Forelimb muscle (tissue), 1 donor: ENCODE measurements at regions not wholly inside any gene's neighbourhood (a gene's known extent, or its start where the extent isn't known, plus 50 kb on each side); places are given as distances from the start of the nearest gene placed in this dataset.

Experiments used
- DNase-seq: peaks from one replicate; pipeline ENCODE4 v3.0.0-alpha.2; 2013; ENCODE audit warnings: low read depth

GRCh38 chr22:22395245-22395644 is 113.3 kb downstream of the ZNF280B start:
- no peak for DNase-seq

GRCh38 chr22:22396741-22397291 is 111.7 kb downstream of the ZNF280B start:
- DNase-seq: no peak

- no peak for DNase-seq
Measured at GRCh38 chr22:22397292-22397870, 111.2 kb downstream of the ZNF280B start.

DNA sequence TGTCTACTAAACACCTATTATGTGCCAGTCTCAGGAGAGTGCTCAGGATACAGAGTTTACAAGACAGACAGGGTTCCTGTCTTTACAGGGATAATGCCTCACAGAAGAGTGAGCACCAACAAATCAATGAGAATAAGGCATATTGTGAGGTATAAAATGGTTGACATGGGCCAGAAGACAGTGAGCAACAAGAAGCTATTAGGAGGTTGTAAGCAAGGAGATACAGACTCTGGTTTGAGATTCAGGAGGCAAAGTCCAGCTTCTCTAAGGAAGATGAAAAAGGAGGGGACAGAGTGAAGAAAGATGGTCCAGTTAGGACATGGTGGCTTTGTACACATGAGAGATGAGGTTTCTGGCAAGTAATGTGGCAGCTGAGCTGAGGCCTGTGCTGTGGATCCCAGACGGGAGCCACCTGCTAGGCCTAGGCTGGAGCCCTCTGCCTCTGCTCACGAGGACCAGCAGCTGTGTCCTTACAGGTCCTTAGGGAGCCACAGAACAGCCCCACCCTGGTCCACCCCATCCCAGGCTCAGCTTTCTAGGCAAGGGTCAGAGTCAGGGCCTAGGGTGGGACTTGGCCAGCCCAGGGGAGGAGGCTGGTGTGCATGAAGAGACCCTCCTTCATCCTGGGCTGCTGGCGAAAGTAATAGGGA is 110.5 kb downstream of the ZNF280B start:
- DNase-seq: no peak

- DNase-seq: no peak
Measured at GRCh38 chr22:22398530-22399327, 109.8 kb downstream of the ZNF280B start.

DNA sequence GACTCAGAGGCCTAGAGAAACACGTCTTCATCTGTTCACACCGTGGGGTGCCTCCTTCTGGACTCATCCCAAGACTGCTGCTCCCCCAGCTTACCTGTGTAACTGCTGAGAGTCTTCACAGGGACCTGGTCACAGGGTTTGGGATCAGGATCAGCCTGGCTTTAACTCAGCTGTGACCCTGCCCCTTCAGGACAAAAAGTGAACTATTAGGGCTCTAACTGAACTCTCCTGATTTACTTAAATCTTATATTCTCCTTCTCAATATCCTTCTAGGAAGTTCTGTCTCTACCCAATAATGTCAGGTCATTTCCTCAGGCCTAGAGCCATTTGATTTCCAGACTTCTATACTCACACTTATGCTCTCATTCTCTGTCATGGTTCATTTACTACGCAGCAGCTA is 108.4 kb downstream of the ZNF280B start:
- DNase-seq: no peak

GRCh38 chr22:22400964-22401363 is 107.6 kb downstream of the ZNF280B start:
- DNase-seq: no peak

DNA sequence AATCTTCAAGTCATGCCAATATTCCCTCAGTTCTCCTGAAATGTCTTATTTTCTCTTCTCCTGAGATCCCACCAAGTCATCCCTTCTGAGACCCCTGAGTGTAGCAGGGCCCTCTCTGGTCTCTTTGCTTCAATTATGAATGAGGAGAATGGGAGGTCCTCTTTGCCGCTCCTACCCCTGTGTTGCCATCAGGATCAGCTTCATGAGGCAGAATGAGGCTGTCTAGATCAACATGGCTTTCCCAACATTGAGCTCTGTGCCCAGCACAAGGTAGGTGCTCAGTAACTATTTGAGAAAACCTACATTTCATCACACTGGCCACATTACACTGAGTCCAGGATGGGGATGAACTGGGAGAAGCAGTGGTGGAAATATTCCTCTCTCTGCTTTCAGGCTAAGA is 107.2 kb downstream of the ZNF280B start:
- DNase-seq: no peak

DNA sequence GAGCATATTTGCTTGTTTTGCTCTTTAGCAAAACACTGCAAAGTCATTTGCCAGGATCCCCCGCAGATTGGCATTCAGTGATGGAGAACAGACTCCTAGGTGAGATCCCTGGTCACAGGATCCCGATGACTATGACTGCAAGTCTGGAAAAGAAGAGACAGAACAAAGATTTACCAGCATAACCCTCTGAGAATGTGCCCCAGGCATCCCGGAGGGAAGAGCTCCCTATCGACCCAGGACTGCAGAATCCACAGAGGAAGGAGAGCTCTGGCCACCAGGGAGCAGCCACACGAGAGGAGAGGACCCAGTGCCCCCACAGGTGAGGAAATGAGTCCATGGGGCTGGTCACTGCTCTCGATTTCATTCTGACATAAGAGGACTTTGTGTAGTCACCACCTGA is 105.2 kb downstream of the ZNF280B start:
- no peak for DNase-seq

DNA sequence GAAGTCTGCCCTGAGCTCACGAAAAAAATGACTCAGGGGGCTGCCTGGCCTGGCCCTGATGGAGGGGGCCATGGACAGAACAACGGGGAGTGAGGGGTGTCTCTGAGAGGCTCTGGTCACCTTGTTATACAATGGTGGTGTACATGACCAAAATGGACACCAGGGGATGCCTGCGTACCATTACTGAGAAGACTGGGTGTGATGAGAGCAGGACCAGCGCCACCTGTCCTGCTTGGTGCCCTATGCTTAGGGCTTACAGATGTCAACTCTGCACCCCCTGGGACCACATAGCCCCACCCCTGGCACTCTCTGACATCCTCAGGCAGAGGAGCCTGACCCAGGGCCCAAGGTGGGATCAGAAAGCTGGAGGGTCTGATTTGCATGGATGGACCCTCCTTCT is 104.8 kb downstream of the ZNF280B start:
- no peak for DNase-seq

DNA sequence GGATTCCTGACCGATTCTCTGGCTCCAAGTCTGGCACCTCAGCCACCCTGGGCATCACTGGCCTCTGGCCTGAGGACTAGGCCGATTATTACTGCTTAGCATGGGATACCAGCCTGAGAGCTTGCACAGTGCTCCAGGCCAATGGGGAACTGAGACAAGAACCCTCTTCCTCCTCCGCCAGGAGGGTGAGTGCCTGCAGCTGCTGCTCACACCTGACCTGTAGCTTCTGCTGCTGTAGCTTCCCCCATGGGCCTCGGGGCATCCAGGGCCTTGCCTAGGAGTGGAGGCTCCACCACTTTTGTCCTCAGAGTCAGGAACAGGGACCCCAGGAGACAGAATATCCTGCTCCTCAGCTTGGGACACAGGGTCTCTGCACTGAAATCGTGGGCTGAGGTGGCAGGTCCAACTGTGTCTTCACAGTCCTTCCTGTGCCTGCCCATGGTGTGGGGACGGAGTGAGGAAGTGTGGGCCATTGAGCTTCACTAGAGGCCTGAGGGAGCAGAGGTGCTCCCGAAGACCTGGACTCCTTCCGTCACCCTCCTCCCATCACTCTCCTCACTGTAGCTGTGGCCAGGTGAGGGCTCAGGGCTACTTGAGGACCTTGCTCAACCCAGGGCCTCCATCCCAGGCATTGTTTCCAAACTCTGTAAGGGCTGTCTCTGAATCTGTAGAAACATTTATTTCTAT is 103.8 kb downstream of the ZNF280B start:
- no peak for DNase-seq

DNA sequence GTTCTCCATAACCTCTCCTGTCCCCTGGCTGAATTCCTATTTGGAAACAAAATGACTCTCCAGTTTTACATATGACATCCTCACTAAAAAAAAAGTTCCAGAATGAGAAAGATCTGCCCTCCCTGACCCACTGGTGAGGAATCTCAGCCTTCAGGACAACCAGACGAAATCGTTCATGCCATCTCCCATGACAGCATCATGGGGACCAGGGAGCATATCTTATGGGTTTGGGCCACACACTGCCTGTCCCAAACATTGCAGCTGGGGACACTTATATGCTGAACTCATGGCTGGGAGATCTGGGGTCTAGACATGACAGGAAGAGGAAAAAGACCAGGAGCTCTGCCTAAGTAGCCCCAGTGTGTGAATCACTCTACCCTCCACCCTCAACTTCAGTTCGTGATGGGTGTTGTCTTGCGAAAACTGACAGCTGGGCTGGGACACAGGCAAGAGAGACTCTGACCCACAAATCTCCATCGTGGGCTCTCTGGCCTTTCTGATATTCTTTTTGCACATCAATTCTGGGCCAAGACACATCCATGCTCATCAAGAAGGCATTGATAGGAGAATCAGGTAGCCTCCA is 102.0 kb downstream of the ZNF280B start:
- no peak for DNase-seq

DNA sequence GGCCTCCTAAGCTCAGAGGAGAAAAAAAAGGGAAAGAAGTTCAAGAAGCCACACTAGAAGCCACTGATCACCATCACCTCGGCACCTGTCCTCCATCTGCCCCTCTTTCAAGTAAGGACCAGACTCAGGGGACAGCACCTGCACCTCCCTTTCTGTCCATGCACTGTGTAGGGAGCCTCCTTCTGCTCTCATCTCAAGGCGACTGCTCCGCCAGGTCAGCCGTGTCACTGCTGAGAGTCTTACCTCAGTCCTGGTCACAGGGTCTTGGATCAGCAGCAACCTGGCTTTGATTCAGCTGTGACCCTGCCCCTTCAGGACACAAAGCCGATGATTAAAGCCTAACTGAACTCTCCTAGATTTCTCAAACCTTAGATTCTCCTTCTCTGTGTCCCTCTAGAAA is 101.5 kb downstream of the ZNF280B start:
- DNase-seq: no peak

GRCh38 chr22:22408269-22408668 is 100.3 kb downstream of the ZNF280B start:
- no peak for DNase-seq

GRCh38 chr22:22408731-22409696 is 99.5 kb downstream of the ZNF280B start:
- DNase-seq: no peak

DNA sequence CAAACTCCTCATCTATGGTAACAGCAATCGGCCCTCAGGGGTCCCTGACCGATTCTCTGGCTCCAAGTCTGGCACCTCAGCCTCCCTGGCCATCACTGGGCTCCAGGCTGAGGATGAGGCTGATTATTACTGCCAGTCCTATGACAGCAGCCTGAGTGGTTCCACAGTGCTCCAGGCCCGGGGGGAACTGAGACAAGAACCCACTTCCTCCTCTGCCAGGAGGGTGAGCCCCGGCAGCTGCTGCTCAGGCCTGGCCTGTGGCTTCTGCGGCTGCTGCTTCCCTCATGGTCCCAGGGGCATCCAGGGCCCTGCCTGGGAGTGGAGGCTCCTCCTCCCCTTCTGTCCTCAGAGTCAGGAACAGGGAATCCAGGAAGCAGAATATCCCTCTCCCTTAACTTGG is 98.4 kb downstream of the ZNF280B start:
- no peak for DNase-seq

DNA sequence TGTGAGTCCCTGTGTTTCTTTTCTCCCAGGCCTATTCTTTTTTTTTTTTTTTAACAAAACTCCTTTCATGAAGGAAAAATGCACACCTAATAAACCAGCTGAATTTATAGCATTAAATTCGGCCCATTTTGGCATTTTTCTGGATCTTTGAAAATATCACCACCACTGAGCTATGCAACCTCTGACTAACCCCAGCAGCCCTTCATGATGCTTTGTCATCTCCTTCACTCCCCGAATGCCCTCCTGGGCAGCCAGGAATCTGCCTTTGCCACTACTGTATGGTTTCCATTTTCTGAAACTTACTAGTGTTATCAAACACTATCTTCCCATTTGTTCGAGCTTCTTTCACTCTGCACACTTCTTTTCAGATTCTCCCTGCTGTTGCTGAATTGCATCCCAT is 97.9 kb downstream of the ZNF280B start:
- no peak for DNase-seq

DNA sequence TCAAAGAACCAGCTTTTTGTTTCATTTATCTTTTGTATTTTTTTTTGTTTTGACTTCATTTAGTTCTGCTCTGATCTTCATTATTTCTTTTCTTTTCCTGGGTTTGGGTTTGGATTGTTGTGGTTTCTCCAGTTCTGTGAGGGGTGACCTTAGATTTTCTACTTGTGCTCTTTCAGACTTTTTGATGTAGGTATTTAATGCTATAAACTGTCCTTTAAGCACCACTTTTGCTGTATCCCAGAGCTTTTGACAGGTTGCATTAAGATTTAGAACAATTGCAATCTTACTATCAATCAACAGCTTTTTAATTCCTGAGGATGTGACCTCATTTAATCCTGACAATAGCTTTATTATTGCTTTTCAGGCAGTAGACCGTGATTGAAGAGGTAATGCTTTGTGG is 94.3 kb downstream of the ZNF280B start:
- DNase-seq: no peak

DNA sequence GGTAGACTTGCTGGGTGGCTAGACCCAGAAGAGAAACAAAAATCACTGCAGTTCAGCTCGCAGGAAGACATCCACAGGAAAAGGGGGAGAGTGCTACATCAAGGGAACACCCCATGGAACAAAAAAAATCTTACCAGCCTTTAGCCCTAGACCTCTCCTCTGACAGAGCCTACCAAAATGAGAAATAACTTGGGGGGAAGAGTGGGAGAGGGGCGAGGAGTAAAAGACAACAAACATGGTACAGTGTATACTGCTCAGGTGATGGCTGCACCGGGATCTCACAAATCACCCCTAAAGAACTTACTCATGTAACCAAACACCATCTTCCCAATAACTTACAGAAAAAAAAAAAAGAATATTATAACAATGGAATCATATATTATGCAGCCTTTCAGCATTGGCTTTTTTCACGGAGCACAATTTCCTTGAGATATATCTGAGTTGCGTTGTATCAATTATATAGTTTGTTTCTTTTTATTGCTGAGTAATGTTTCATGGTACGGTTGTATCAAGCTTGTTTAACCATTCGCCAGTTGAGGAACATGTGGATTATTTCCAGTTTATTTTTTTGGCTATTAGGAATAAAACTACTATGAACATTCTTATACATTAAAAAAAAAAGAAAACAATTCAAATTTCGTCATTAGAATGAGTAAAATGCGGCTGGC is 90.9 kb downstream of the ZNF280B start:
- DNase-seq: no peak

DNA sequence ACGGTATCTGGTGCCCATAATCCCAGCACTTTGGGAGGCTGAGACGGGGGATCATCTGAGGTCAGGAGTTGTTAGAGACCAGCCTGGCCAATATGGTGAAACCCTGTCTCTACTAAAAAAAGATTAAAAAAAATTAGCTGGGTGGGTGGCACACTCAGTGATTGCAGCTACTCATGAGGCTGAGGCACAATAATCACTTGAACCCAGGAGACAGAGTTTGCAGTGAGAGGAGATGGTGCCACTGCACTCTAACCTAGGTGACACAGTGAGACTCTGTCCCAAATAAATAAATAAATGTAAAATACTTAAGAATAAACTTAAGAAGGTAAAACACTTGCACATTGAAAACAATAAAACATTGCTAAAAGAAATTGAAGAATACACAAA is 90.4 kb downstream of the ZNF280B start:
- no peak for DNase-seq
